Fibroblast of lung (primary cell): ENCODE measurements at regions not wholly inside any gene's neighbourhood (a gene's known extent, or its start where the extent isn't known, plus 50 kb on each side); places are given as distances from the start of the nearest gene placed in this dataset.

Experiments used
- DNase-seq, 2 donors: peaks; one replicate each; pipeline versions ENCODE4 v3.0.0 to v3.0.0-alpha.2; 2010; ENCODE audit warnings: low read depth in 2 of 2
- H2AFZ ChIP-seq: 2 replicates; pipeline ENCODE4 v1.5.1; 2012; ENCODE audit warnings: low read length, control low read depth, inconsistent platforms
- H3K27ac ChIP-seq: 2 replicates; pipeline ENCODE4 v1.5.1; 2011; ENCODE audit warnings: low read length, control low read depth; ENCODE audit not compliant: insufficient read depth
- H3K27me3 ChIP-seq: 2 replicates; pipeline ENCODE4 v1.5.1; 2011; ENCODE audit warnings: mild to moderate bottlenecking, low read length; ENCODE audit not compliant: control insufficient read depth, insufficient read depth
- H3K36me3 ChIP-seq: 2 replicates; pipeline ENCODE4 v1.5.1; 2011; ENCODE audit warnings: low read length; ENCODE audit not compliant: control insufficient read depth, insufficient read depth
- H3K4me1 ChIP-seq: 2 replicates; pipeline ENCODE4 v1.5.1; 2011; ENCODE audit warnings: low read length; ENCODE audit not compliant: control insufficient read depth, insufficient read depth; ENCODE audit errors: extremely low read depth
- H3K4me2 ChIP-seq: 2 replicates; pipeline ENCODE4 v1.5.1; 2011; ENCODE audit warnings: low read length, control low read depth; ENCODE audit not compliant: insufficient read depth; ENCODE audit errors: extremely low read depth
- H3K4me3 ChIP-seq, 4 experiments: fragments of 200-600 bp in 1 of 4; sonication (generic) in 1 of 4; replicated peaks in 1 of 4; 2 replicates each; pipeline ENCODE4 v1.5.1; 2011 to 2016; ENCODE audit warnings: low read length in 4 of 4, low read depth in 3 of 4, mild to moderate bottlenecking in 3 of 4, control low read depth in 2 of 4, inconsistent platforms in 1 of 4, mixed read lengths in 1 of 4; ENCODE audit not compliant: insufficient read depth in 1 of 4; ENCODE audit errors: control extremely low read depth in 1 of 4
- H3K79me2 ChIP-seq: 2 replicates; pipeline ENCODE4 v1.5.1; 2012; ENCODE audit warnings: mild to moderate bottlenecking, low read length, inconsistent platforms; ENCODE audit not compliant: control insufficient read depth, insufficient read depth
- H3K9ac ChIP-seq: 2 replicates; pipeline ENCODE4 v1.5.1; 2011; ENCODE audit warnings: mild to moderate bottlenecking, low read length, control low read depth; ENCODE audit not compliant: insufficient read depth
- H3K9me3 ChIP-seq: 2 replicates; pipeline ENCODE4 v1.5.1; 2012; ENCODE audit warnings: low read depth, low read length; ENCODE audit not compliant: control insufficient read depth, insufficient read depth
- H4K20me1 ChIP-seq: 2 replicates; pipeline ENCODE4 v1.5.1; 2011; ENCODE audit warnings: low read length; ENCODE audit not compliant: control insufficient read depth, insufficient read depth; ENCODE audit errors: extremely low read depth
- CTCF ChIP-seq, 2 donors: IDR thresholded peaks in 1 of 2; conservative IDR thresholded peaks in 1 of 2; 1 replicate in 1 of 2; 2 replicates in 1 of 2; pipeline ENCODE4 v1.5.1; 2011 to 2012; ENCODE audit warnings: low read length in 2 of 2, control low read depth in 1 of 2, inconsistent platforms in 1 of 2, low read depth in 1 of 2, mild to moderate bottlenecking in 1 of 2
- EZH2 ChIP-seq: IDR thresholded peaks from 2 replicates; pipeline ENCODE4 v1.5.1; 2012; ENCODE audit warnings: low read length, control low read depth, mild to moderate bottlenecking; ENCODE audit errors: missing control alignments

GRCh38 chr17:79207960-79208359 lies 133.3 kb downstream of the ENGASE start:
- H2AFZ ChIP-seq, result no peak overlapping the region
- no peaks in the 10 kb centered on the region for H3K36me3 ChIP-seq
- no peak overlapping the region for H3K4me2 ChIP-seq
- H3K79me2 ChIP-seq, result no peaks in the 10 kb centered on the region
- H4K20me1 ChIP-seq, result no peaks in the 10 kb centered on the region
- H3K27ac ChIP-seq, result no peak overlapping the region
- DNase-seq, result no peak
- no peaks in the 10 kb centered on the region for H3K27me3 ChIP-seq
- no peaks in the 10 kb centered on the region for H3K9me3 ChIP-seq
- no peak overlapping the region for H3K9ac ChIP-seq
- TF ChIP-seq EZH2 (no peak), CTCF (conservative IDR thresholded peaks at IDR 0.05 in 1 of 2, IDR thresholded peaks at IDR 0.05 in 1 of 2; ENCODE audit: low read depth in 1 of 2, low read length in 2 of 2) (no peak)
- peaks cover under 1% of the 10 kb centered on the region for H3K4me1 ChIP-seq
- no peak overlapping the region for H3K4me3 ChIP-seq

- DNase-seq, result no peak
- H3K4me2 ChIP-seq, result no peak overlapping the region
- no peak overlapping the region for H3K9ac ChIP-seq
- H3K4me3 ChIP-seq, result no peak overlapping the region
- no peaks in the 10 kb centered on the region for H3K79me2 ChIP-seq
- no peaks in the 10 kb centered on the region for H4K20me1 ChIP-seq
- H3K27me3 ChIP-seq, result no peaks in the 10 kb centered on the region
- TF ChIP-seq EZH2 (no peak), CTCF (conservative IDR thresholded peaks at IDR 0.05 in 1 of 2, IDR thresholded peaks at IDR 0.05 in 1 of 2; ENCODE audit: low read depth in 1 of 2, low read length in 2 of 2) (no peak)
- H2AFZ ChIP-seq, result no peak overlapping the region
- no peak overlapping the region for H3K27ac ChIP-seq
- no peaks in the 10 kb centered on the region for H3K36me3 ChIP-seq
- no peaks in the 10 kb centered on the region for H3K9me3 ChIP-seq
- peaks cover 8% of the 10 kb centered on the region for H3K4me1 ChIP-seq
These were observed 131.1 kb downstream of the ENGASE start for GRCh38 chr17:79205688-79206205.

GRCh38 chr17:79204261-79204660 lies 129.6 kb downstream of the ENGASE start:
- TF ChIP-seq EZH2, result no peak
- no peak for TF ChIP-seq CTCF (conservative IDR thresholded peaks at IDR 0.05 in 1 of 2, IDR thresholded peaks at IDR 0.05 in 1 of 2; ENCODE audit: low read depth in 1 of 2, low read length in 2 of 2)
- H3K4me1 ChIP-seq, result peaks cover 8% of the 10 kb centered on the region
- no peaks in the 10 kb centered on the region for H3K36me3 ChIP-seq
- no peak overlapping the region for H3K9ac ChIP-seq
- no peak for DNase-seq
- H3K4me2 ChIP-seq, result no peak overlapping the region
- H2AFZ ChIP-seq, result no peak overlapping the region
- H3K27me3 ChIP-seq, result no peaks in the 10 kb centered on the region
- no peak overlapping the region for H3K4me3 ChIP-seq
- H3K79me2 ChIP-seq, result no peaks in the 10 kb centered on the region
- no peaks in the 10 kb centered on the region for H3K9me3 ChIP-seq
- H4K20me1 ChIP-seq, result no peaks in the 10 kb centered on the region
- H3K27ac ChIP-seq, result no peak overlapping the region
